ENCODE measurements at regions not wholly inside any gene's neighbourhood (a gene's known extent, or its start where the extent isn't known, plus 50 kb on each side); places are given as distances from the start of the nearest gene placed in this dataset.

DNA sequence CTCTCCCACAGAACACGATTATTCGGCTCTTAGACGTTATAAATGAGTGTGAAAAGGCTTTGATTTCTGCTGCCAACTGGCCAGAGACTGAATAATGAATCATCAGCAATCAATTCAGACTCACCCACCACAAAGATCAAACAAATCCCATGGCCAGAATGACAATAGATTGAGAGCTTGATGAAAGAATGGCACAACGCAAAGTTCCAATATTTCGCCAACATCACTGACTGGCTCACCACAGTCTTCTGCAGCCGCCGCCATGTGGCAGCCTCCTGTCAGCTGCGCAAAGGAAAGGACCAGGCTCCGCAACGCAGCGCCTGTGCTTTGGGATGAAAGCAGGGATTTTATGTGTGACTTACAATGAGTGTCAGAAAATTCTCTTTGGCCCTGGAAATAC, 104.4 kb upstream of the SOX11 start:
- Histone ChIP-seq H3K79me1 (ENCODE audit: low read depth, low read length) (no peaks in the 10 kb centered on the region), H2BK15ac (ENCODE audit: low read length) (no peak overlapping the region), H2BK120ac (ENCODE audit: low read depth, low read length) (no peak overlapping the region), H2BK12ac (ENCODE audit: low read length) (no peak overlapping the region), H2BK5ac (ENCODE audit: low read length) (no peak overlapping the region), H3K18ac (ENCODE audit: low read length) (no peak overlapping the region), H3K9me3 (replicated peaks in 1 of 2; ENCODE audit: control insufficient read depth in 2 of 2, insufficient read depth in 1 of 2, low read depth in 1 of 2, low read length in 2 of 2) (peaks cover 2% of the 10 kb centered on the region in 2 donors), H3K27me3 (ENCODE audit: control insufficient read depth in 3 of 3, insufficient read depth in 3 of 3, low read depth in 1 of 3, low read length in 3 of 3) (no peaks in the 10 kb centered on the region), H4K91ac (ENCODE audit: low read depth, low read length, poor library complexity) (no peak overlapping the region), H4K8ac (ENCODE audit: low read depth, low read length) (no peak overlapping the region), H3K4me3 (ENCODE audit: low read length in 2 of 2) (no peak overlapping the region), H3K9ac (ENCODE audit: low read depth, low read length, poor library complexity) (no peak overlapping the region), H3K23ac (ENCODE audit: low read depth, low read length, poor library complexity) (no peak overlapping the region), H3K27ac (replicated peaks; ENCODE audit: low read length) (no peak overlapping the region), H2AFZ (ENCODE audit: low read length) (no peak overlapping the region), H3K4ac (ENCODE audit: low read length) (no peak overlapping the region), H3K4me2 (ENCODE audit: insufficient read depth, low read length, poor library complexity, severe bottlenecking) (no peak overlapping the region), H3K4me1 (ENCODE audit: control insufficient read depth in 2 of 2, insufficient read depth in 1 of 2, low read depth in 1 of 2, low read length in 2 of 2) (peaks cover 0 to 2% of the 10 kb centered on the region in 2 donors), H3K14ac (ENCODE audit: low read length) (no peak overlapping the region), H2AK5ac (ENCODE audit: low read depth, low read length) (peak overlapping the region; percentile 42), H3K36me3 (replicated peaks in 1 of 2; ENCODE audit: control insufficient read depth in 2 of 2, insufficient read depth in 2 of 2, low read length in 2 of 2) (no peaks in the 10 kb centered on the region)
- no peak for DNase-seq (ENCODE audit: low spot score)
- WGBS, 2 donors (ENCODE audit: extremely low coverage in 2 of 2, insufficient read length in 2 of 2, insufficient replicate concordance in 1 of 2): no CpG with 5 or more reads among the region's 11 CpGs

DNA sequence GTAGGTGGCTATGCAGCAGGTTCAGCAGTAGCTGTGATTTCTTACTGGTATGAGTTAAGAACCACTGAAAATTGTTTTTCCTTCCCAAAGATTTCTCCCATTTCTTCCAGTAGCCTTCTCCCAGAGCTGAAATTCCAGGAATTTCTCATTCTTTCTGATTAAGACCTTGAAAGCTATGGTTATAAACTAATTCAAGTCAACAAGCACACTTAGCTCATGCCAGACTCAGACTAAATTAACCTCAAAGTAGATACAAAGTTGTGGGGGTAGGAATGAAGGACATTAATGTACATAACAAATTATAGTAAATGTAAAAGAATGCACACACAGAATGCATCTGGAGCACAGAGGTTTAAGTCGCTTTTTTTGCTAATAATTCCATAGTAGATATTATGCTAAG, 103.6 kb upstream of the SOX11 start:
- H2BK15ac ChIP-seq (ENCODE audit: low read length): no peak overlapping the region
- H2AFZ ChIP-seq (ENCODE audit: low read length): no peak overlapping the region
- DNase-seq (ENCODE audit: low spot score): no peak
- H3K27me3 ChIP-seq (ENCODE audit: control insufficient read depth in 3 of 3, insufficient read depth in 3 of 3, low read depth in 1 of 3, low read length in 3 of 3): no peaks in the 10 kb centered on the region
- no peak overlapping the region for H3K18ac ChIP-seq (ENCODE audit: low read length)
- H3K9me3 ChIP-seq (replicated peaks in 1 of 2; ENCODE audit: control insufficient read depth in 2 of 2, insufficient read depth in 1 of 2, low read depth in 1 of 2, low read length in 2 of 2): peaks cover 2% of the 10 kb centered on the region in 2 donors
- no peak overlapping the region for H2AK5ac ChIP-seq (ENCODE audit: low read depth, low read length)
- H3K4ac ChIP-seq (ENCODE audit: low read length): no peak overlapping the region
- no peaks in the 10 kb centered on the region for H3K79me1 ChIP-seq (ENCODE audit: low read depth, low read length)
- no peak overlapping the region for H2BK5ac ChIP-seq (ENCODE audit: low read length)
- no peak overlapping the region for H3K4me2 ChIP-seq (ENCODE audit: insufficient read depth, low read length, poor library complexity, severe bottlenecking)
- H3K9ac ChIP-seq (ENCODE audit: low read depth, low read length, poor library complexity): no peak overlapping the region
- H2BK120ac ChIP-seq (ENCODE audit: low read depth, low read length): no peak overlapping the region
- no peak overlapping the region for H3K27ac ChIP-seq (replicated peaks; ENCODE audit: low read length)
- H4K8ac ChIP-seq (ENCODE audit: low read depth, low read length): no peak overlapping the region
- H3K36me3 ChIP-seq (replicated peaks in 1 of 2; ENCODE audit: control insufficient read depth in 2 of 2, insufficient read depth in 2 of 2, low read length in 2 of 2): no peaks in the 10 kb centered on the region
- H3K4me1 ChIP-seq (ENCODE audit: control insufficient read depth in 2 of 2, insufficient read depth in 1 of 2, low read depth in 1 of 2, low read length in 2 of 2): peaks cover 0 to 3% of the 10 kb centered on the region in 2 donors
- WGBS, 2 donors (ENCODE audit: extremely low coverage in 2 of 2, insufficient read length in 2 of 2, insufficient replicate concordance in 1 of 2): no CpG with 5 or more reads among the region's 1 CpG
- H3K23ac ChIP-seq (ENCODE audit: low read depth, low read length, poor library complexity): no peak overlapping the region
- no peak overlapping the region for H4K91ac ChIP-seq (ENCODE audit: low read depth, low read length, poor library complexity)
- H2BK12ac ChIP-seq (ENCODE audit: low read length): no peak overlapping the region
- no peak overlapping the region for H3K14ac ChIP-seq (ENCODE audit: low read length)
- H3K4me3 ChIP-seq (ENCODE audit: low read length in 2 of 2): no peak overlapping the region

DNA sequence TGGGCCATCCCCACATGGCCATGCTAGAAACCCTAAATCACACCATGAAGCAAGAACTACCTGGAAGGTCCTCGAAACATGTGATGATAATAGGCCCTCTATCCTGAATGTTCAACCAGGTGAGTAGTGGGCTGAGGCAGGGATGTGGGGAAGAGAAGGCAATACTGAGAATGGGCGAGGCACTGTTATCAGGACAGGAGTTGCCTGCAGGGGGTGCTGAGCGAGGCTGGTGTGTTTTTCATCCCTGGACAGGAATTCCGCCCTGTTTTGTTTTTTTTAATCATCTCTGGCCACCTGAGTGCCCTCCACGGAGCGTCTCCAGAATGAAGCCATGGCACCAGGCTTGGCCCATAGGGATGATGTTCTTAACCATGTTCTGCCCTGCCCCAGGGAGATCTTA, 103.0 kb upstream of the SOX11 start:
- Histone ChIP-seq H3K14ac (ENCODE audit: low read length) (no peak overlapping the region), H2BK15ac (ENCODE audit: low read length) (no peak overlapping the region), H3K4me3 (ENCODE audit: low read length in 2 of 2) (no peak overlapping the region), H2AFZ (ENCODE audit: low read length) (no peak overlapping the region), H4K91ac (ENCODE audit: low read depth, low read length, poor library complexity) (no peak overlapping the region), H3K79me1 (ENCODE audit: low read depth, low read length) (no peaks in the 10 kb centered on the region), H3K23ac (ENCODE audit: low read depth, low read length, poor library complexity) (no peak overlapping the region), H2BK5ac (ENCODE audit: low read length) (no peak overlapping the region), H2AK5ac (ENCODE audit: low read depth, low read length) (no peak overlapping the region), H2BK120ac (ENCODE audit: low read depth, low read length) (no peak overlapping the region), H3K18ac (ENCODE audit: low read length) (no peak overlapping the region), H3K9ac (ENCODE audit: low read depth, low read length, poor library complexity) (no peak overlapping the region), H3K4ac (ENCODE audit: low read length) (no peak overlapping the region), H3K27ac (replicated peaks; ENCODE audit: low read length) (no peak overlapping the region), H3K9me3 (replicated peaks in 1 of 2; ENCODE audit: control insufficient read depth in 2 of 2, insufficient read depth in 1 of 2, low read depth in 1 of 2, low read length in 2 of 2) (peaks cover 2% of the 10 kb centered on the region in 2 donors), H3K4me1 (ENCODE audit: control insufficient read depth in 2 of 2, insufficient read depth in 1 of 2, low read depth in 1 of 2, low read length in 2 of 2) (peaks cover 0 to 3% of the 10 kb centered on the region in 2 donors), H3K27me3 (ENCODE audit: control insufficient read depth in 3 of 3, insufficient read depth in 3 of 3, low read depth in 1 of 3, low read length in 3 of 3) (no peaks in the 10 kb centered on the region), H4K8ac (ENCODE audit: low read depth, low read length) (no peak overlapping the region), H2BK12ac (ENCODE audit: low read length) (no peak overlapping the region), H3K4me2 (ENCODE audit: insufficient read depth, low read length, poor library complexity, severe bottlenecking) (no peak overlapping the region), H3K36me3 (replicated peaks in 1 of 2; ENCODE audit: control insufficient read depth in 2 of 2, insufficient read depth in 2 of 2, low read length in 2 of 2) (no peaks in the 10 kb centered on the region)
- WGBS, 2 donors (ENCODE audit: extremely low coverage in 2 of 2, insufficient read length in 2 of 2, insufficient replicate concordance in 1 of 2): no CpG with 5 or more reads among the region's 6 CpGs
- no peak for DNase-seq (ENCODE audit: low spot score)

DNA sequence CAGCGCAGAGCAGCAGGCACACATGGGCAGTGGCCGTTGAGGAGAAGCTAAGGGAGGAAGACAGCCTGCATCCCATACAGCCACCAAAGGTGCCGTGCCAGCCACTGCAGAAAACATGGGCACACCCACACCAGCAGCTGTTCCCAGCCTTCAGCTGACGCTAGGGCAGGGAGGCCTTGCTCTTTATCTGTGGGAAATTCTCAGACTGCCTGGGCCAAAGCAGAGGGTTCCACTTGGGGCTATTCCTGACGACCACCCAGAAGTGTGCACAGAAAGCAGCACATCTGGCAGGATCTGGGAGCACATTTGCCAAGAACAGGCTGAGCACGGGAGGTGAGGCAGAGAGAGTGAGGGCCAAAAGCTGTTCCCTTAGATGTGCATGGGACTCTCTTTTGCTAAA, 101.3 kb upstream of the SOX11 start:
- H3K18ac ChIP-seq (ENCODE audit: low read length): peak overlapping the region; percentile 2
- H2BK120ac ChIP-seq (ENCODE audit: low read depth, low read length): no peak overlapping the region
- no peak overlapping the region for H2BK5ac ChIP-seq (ENCODE audit: low read length)
- no peak overlapping the region for H2BK12ac ChIP-seq (ENCODE audit: low read length)
- no CpG with 5 or more reads among the region's 6 CpGs for WGBS, 2 donors (ENCODE audit: extremely low coverage in 2 of 2, insufficient read length in 2 of 2, insufficient replicate concordance in 1 of 2)
- no peak overlapping the region for H3K4ac ChIP-seq (ENCODE audit: low read length)
- H2AK5ac ChIP-seq (ENCODE audit: low read depth, low read length): no peak overlapping the region
- peaks cover 2% of the 10 kb centered on the region in 2 donors for H3K9me3 ChIP-seq (replicated peaks in 1 of 2; ENCODE audit: control insufficient read depth in 2 of 2, insufficient read depth in 1 of 2, low read depth in 1 of 2, low read length in 2 of 2)
- no peak overlapping the region for H3K4me2 ChIP-seq (ENCODE audit: insufficient read depth, low read length, poor library complexity, severe bottlenecking)
- no peak overlapping the region for H3K9ac ChIP-seq (ENCODE audit: low read depth, low read length, poor library complexity)
- no peak overlapping the region for H3K14ac ChIP-seq (ENCODE audit: low read length)
- H2BK15ac ChIP-seq (ENCODE audit: low read length): no peak overlapping the region
- no peak overlapping the region for H2AFZ ChIP-seq (ENCODE audit: low read length)
- no peak overlapping the region for H3K23ac ChIP-seq (ENCODE audit: low read depth, low read length, poor library complexity)
- no peak overlapping the region for H4K8ac ChIP-seq (ENCODE audit: low read depth, low read length)
- no peaks in the 10 kb centered on the region for H3K36me3 ChIP-seq (replicated peaks in 1 of 2; ENCODE audit: control insufficient read depth in 2 of 2, insufficient read depth in 2 of 2, low read length in 2 of 2)
- H3K4me3 ChIP-seq (ENCODE audit: low read length in 2 of 2): no peak overlapping the region
- H3K27ac ChIP-seq (replicated peaks; ENCODE audit: low read length): no peak overlapping the region
- no peaks in the 10 kb centered on the region for H3K79me1 ChIP-seq (ENCODE audit: low read depth, low read length)
- H3K27me3 ChIP-seq (ENCODE audit: control insufficient read depth in 3 of 3, insufficient read depth in 3 of 3, low read depth in 1 of 3, low read length in 3 of 3): no peaks in the 10 kb centered on the region
- no peak overlapping the region for H4K91ac ChIP-seq (ENCODE audit: low read depth, low read length, poor library complexity)
- peaks cover 0 to 3% of the 10 kb centered on the region in 2 donors for H3K4me1 ChIP-seq (ENCODE audit: control insufficient read depth in 2 of 2, insufficient read depth in 1 of 2, low read depth in 1 of 2, low read length in 2 of 2)
- DNase-seq (ENCODE audit: low spot score): no peak
